ENCODE measurements at regions not wholly inside any gene's neighbourhood (a gene's known extent, or its start where the extent isn't known, plus 50 kb on each side); places are given as distances from the start of the nearest gene placed in this dataset.

GRCh38 chr22:34113381-34113780, 193.1 kb upstream of the LARGE1 start:
- TF ChIP-seq CBFB (CRISPR knock-in tag; IDR thresholded peaks at IDR 0.05; ENCODE audit: low read depth) = no peak
- TF ChIP-seq NR2C2 (CRISPR knock-in tag; IDR thresholded peaks at IDR 0.05) = no peak
- no peak for TF ChIP-seq IRF1 (CRISPR knock-in tag; IDR thresholded peaks at IDR 0.05)
- no peak for TF ChIP-seq FOXK1 (CRISPR knock-in tag; IDR thresholded peaks at IDR 0.05)
- TF ChIP-seq NR1H2 (CRISPR knock-in tag; IDR thresholded peaks at IDR 0.05) = no peak
- no peak for TF ChIP-seq CTCF (IDR thresholded peaks at IDR 0.05)
- TF ChIP-seq SMAD3 (CRISPR knock-in tag; IDR thresholded peaks at IDR 0.05; ENCODE audit: borderline replicate concordance) = no peak
- TF ChIP-seq ERG (CRISPR knock-in tag; IDR thresholded peaks at IDR 0.05) = no peak
- no peak for TF ChIP-seq ZNF512 (CRISPR knock-in tag; IDR thresholded peaks at IDR 0.05; ENCODE audit: borderline replicate concordance)
- TF ChIP-seq FOXP4 (CRISPR knock-in tag; IDR thresholded peaks at IDR 0.05) = no peak
- no peak for TF ChIP-seq ZSCAN18 (CRISPR knock-in tag; IDR thresholded peaks at IDR 0.05)

Data from WTC11 (cell line).